ENCODE measurements at regions not wholly inside any gene's neighbourhood (a gene's known extent, or its start where the extent isn't known, plus 50 kb on each side); places are given as distances from the start of the nearest gene placed in this dataset.

GRCh38 chr18:63065172-63065571 is 254.4 kb downstream of the BCL2 start:
- Histone ChIP-seq H3K4me2 (ENCODE audit: insufficient read depth, low read length, poor library complexity, severe bottlenecking) (no peak overlapping the region), H3K4me3 (ENCODE audit: low read length in 2 of 2) (no peak overlapping the region), H2BK120ac (ENCODE audit: low read depth, low read length) (no peak overlapping the region), H3K27ac (replicated peaks; ENCODE audit: low read length) (no peak overlapping the region), H2AFZ (ENCODE audit: low read length) (peak overlapping the region; percentile 45), H3K27me3 (ENCODE audit: control insufficient read depth in 3 of 3, insufficient read depth in 3 of 3, low read depth in 1 of 3, low read length in 3 of 3) (peaks cover 0 to 11% (median 0%) of the 10 kb centered on the region in 3 experiments), H3K36me3 (replicated peaks in 1 of 2; ENCODE audit: control insufficient read depth in 2 of 2, insufficient read depth in 2 of 2, low read length in 2 of 2) (no peaks in the 10 kb centered on the region), H3K18ac (ENCODE audit: low read length) (peak overlapping the region; percentile 54), H3K14ac (ENCODE audit: low read length) (no peak overlapping the region), H4K91ac (ENCODE audit: low read depth, low read length, poor library complexity) (no peak overlapping the region), H3K23ac (ENCODE audit: low read depth, low read length, poor library complexity) (no peak overlapping the region), H3K4ac (ENCODE audit: low read length) (no peak overlapping the region), H2BK15ac (ENCODE audit: low read length) (no peak overlapping the region), H3K79me1 (ENCODE audit: low read depth, low read length) (no peaks in the 10 kb centered on the region), H2BK12ac (ENCODE audit: low read length) (no peak overlapping the region), H3K9me3 (replicated peaks in 1 of 2; ENCODE audit: control insufficient read depth in 2 of 2, insufficient read depth in 1 of 2, low read depth in 1 of 2, low read length in 2 of 2) (no peaks in the 10 kb centered on the region), H4K8ac (ENCODE audit: low read depth, low read length) (no peak overlapping the region), H3K4me1 (ENCODE audit: control insufficient read depth in 2 of 2, insufficient read depth in 1 of 2, low read depth in 1 of 2, low read length in 2 of 2) (peaks cover 0 to 2% of the 10 kb centered on the region in 2 donors), H3K9ac (ENCODE audit: low read depth, low read length, poor library complexity) (no peak overlapping the region), H2BK5ac (ENCODE audit: low read length) (no peak overlapping the region), H2AK5ac (ENCODE audit: low read depth, low read length) (no peak overlapping the region)
- no peak for DNase-seq (ENCODE audit: low spot score)
- no CpG with 5 or more reads among the region's 10 CpGs for WGBS, 2 donors (ENCODE audit: extremely low coverage in 2 of 2, insufficient read length in 2 of 2, insufficient replicate concordance in 1 of 2)

DNA sequence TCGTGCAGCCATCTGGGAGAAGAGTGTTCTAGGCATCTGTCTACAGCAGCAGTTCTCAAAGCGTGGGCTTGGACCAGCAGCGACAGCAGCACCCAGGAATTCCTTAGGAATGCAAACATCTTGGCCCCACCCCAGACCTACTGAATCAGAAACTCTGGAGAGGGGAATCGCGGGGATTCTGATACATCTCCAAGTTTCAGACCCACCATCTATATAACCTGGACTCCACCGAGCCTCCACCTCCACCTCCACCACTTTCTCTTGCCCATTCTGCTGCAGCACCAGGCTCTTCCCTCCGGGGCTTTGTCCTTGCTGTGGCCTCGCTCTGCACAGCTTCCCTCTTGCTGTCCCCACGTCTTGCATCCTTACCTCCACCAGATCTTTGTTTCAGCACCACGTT is 256.4 kb downstream of the BCL2 start:
- H2BK5ac ChIP-seq (ENCODE audit: low read length) = no peak overlapping the region
- no peak overlapping the region for H3K27ac ChIP-seq (replicated peaks; ENCODE audit: low read length)
- H2BK120ac ChIP-seq (ENCODE audit: low read depth, low read length) = no peak overlapping the region
- no peaks in the 10 kb centered on the region for H3K79me1 ChIP-seq (ENCODE audit: low read depth, low read length)
- H3K9me3 ChIP-seq (replicated peaks in 1 of 2; ENCODE audit: control insufficient read depth in 2 of 2, insufficient read depth in 1 of 2, low read depth in 1 of 2, low read length in 2 of 2) = no peaks in the 10 kb centered on the region
- H2AFZ ChIP-seq (ENCODE audit: low read length) = no peak overlapping the region
- no peak overlapping the region for H3K14ac ChIP-seq (ENCODE audit: low read length)
- no peak for DNase-seq (ENCODE audit: low spot score)
- no peak overlapping the region for H3K9ac ChIP-seq (ENCODE audit: low read depth, low read length, poor library complexity)
- H3K4me2 ChIP-seq (ENCODE audit: insufficient read depth, low read length, poor library complexity, severe bottlenecking) = no peak overlapping the region
- H3K4ac ChIP-seq (ENCODE audit: low read length) = no peak overlapping the region
- H3K18ac ChIP-seq (ENCODE audit: low read length) = no peak overlapping the region
- no peaks in the 10 kb centered on the region for H3K36me3 ChIP-seq (replicated peaks in 1 of 2; ENCODE audit: control insufficient read depth in 2 of 2, insufficient read depth in 2 of 2, low read length in 2 of 2)
- H2BK12ac ChIP-seq (ENCODE audit: low read length) = no peak overlapping the region
- H3K4me1 ChIP-seq (ENCODE audit: control insufficient read depth in 2 of 2, insufficient read depth in 1 of 2, low read depth in 1 of 2, low read length in 2 of 2) = peaks cover 0 to 2% of the 10 kb centered on the region in 2 donors
- no peak overlapping the region for H4K8ac ChIP-seq (ENCODE audit: low read depth, low read length)
- WGBS, 2 donors (ENCODE audit: extremely low coverage in 2 of 2, insufficient read length in 2 of 2, insufficient replicate concordance in 1 of 2) = no CpG with 5 or more reads among the region's 10 CpGs
- H3K27me3 ChIP-seq (ENCODE audit: control insufficient read depth in 3 of 3, insufficient read depth in 3 of 3, low read depth in 1 of 3, low read length in 3 of 3) = peaks cover 0 to 5% (median 0%) of the 10 kb centered on the region in 3 experiments
- no peak overlapping the region for H4K91ac ChIP-seq (ENCODE audit: low read depth, low read length, poor library complexity)
- H3K23ac ChIP-seq (ENCODE audit: low read depth, low read length, poor library complexity) = no peak overlapping the region
- no peak overlapping the region for H2AK5ac ChIP-seq (ENCODE audit: low read depth, low read length)
- no peak overlapping the region for H3K4me3 ChIP-seq (ENCODE audit: low read length in 2 of 2)
- H2BK15ac ChIP-seq (ENCODE audit: low read length) = no peak overlapping the region

DNA sequence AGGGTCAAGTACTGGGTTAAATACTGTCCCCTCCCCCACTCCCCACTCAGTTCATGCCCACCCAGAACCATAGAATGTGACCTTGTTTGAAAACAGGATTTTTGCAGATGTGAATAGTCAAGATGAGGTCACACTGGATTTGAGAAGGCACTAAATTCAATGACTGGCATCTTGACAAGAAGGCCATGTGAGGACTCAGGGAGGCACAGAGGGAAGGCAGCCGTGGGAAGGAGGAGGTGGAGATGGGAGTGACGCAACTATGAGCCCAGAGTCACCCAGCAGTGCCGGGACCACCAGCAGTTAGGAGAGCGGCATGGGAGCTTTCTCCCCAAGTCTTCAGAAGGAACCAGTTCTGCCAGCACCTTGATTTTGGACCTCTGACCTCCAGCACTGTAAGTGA is 257.3 kb downstream of the BCL2 start:
- H2BK12ac ChIP-seq (ENCODE audit: low read length) = no peak overlapping the region
- no peak for DNase-seq (ENCODE audit: low spot score)
- peaks cover 0 to 5% (median 0%) of the 10 kb centered on the region in 3 experiments for H3K27me3 ChIP-seq (ENCODE audit: control insufficient read depth in 3 of 3, insufficient read depth in 3 of 3, low read depth in 1 of 3, low read length in 3 of 3)
- H3K23ac ChIP-seq (ENCODE audit: low read depth, low read length, poor library complexity) = no peak overlapping the region
- no peak overlapping the region for H3K14ac ChIP-seq (ENCODE audit: low read length)
- H2BK5ac ChIP-seq (ENCODE audit: low read length) = no peak overlapping the region
- H2BK120ac ChIP-seq (ENCODE audit: low read depth, low read length) = no peak overlapping the region
- no peak overlapping the region for H2AFZ ChIP-seq (ENCODE audit: low read length)
- H3K79me1 ChIP-seq (ENCODE audit: low read depth, low read length) = no peaks in the 10 kb centered on the region
- H3K4ac ChIP-seq (ENCODE audit: low read length) = no peak overlapping the region
- H3K27ac ChIP-seq (replicated peaks; ENCODE audit: low read length) = no peak overlapping the region
- no peak overlapping the region for H3K4me2 ChIP-seq (ENCODE audit: insufficient read depth, low read length, poor library complexity, severe bottlenecking)
- peaks cover 0 to 2% of the 10 kb centered on the region in 2 donors for H3K4me1 ChIP-seq (ENCODE audit: control insufficient read depth in 2 of 2, insufficient read depth in 1 of 2, low read depth in 1 of 2, low read length in 2 of 2)
- no peak overlapping the region for H3K18ac ChIP-seq (ENCODE audit: low read length)
- H4K91ac ChIP-seq (ENCODE audit: low read depth, low read length, poor library complexity) = no peak overlapping the region
- H2BK15ac ChIP-seq (ENCODE audit: low read length) = no peak overlapping the region
- H3K9me3 ChIP-seq (replicated peaks in 1 of 2; ENCODE audit: control insufficient read depth in 2 of 2, insufficient read depth in 1 of 2, low read depth in 1 of 2, low read length in 2 of 2) = no peaks in the 10 kb centered on the region
- H3K36me3 ChIP-seq (replicated peaks in 1 of 2; ENCODE audit: control insufficient read depth in 2 of 2, insufficient read depth in 2 of 2, low read length in 2 of 2) = no peaks in the 10 kb centered on the region
- no peak overlapping the region for H4K8ac ChIP-seq (ENCODE audit: low read depth, low read length)
- WGBS, 2 donors (ENCODE audit: extremely low coverage in 2 of 2, insufficient read length in 2 of 2, insufficient replicate concordance in 1 of 2) = no CpG with 5 or more reads among the region's 4 CpGs
- H3K9ac ChIP-seq (ENCODE audit: low read depth, low read length, poor library complexity) = no peak overlapping the region
- no peak overlapping the region for H2AK5ac ChIP-seq (ENCODE audit: low read depth, low read length)
- H3K4me3 ChIP-seq (ENCODE audit: low read length in 2 of 2) = no peak overlapping the region

GRCh38 chr18:63061303-63061702 is 258.3 kb downstream of the BCL2 start:
- H2BK120ac ChIP-seq (ENCODE audit: low read depth, low read length) = no peak overlapping the region
- peaks cover 0 to 2% of the 10 kb centered on the region in 2 donors for H3K4me1 ChIP-seq (ENCODE audit: control insufficient read depth in 2 of 2, insufficient read depth in 1 of 2, low read depth in 1 of 2, low read length in 2 of 2)

More at GRCh38 chr18:63061303-63061702, 258.3 kb downstream of the BCL2 start:
- no peak overlapping the region for H2AFZ ChIP-seq (ENCODE audit: low read length)
- H3K27ac ChIP-seq (replicated peaks; ENCODE audit: low read length) = no peak overlapping the region
- H2AK5ac ChIP-seq (ENCODE audit: low read depth, low read length) = no peak overlapping the region
- no peak overlapping the region for H4K91ac ChIP-seq (ENCODE audit: low read depth, low read length, poor library complexity)
- no peak overlapping the region for H3K23ac ChIP-seq (ENCODE audit: low read depth, low read length, poor library complexity)
- H3K27me3 ChIP-seq (ENCODE audit: control insufficient read depth in 3 of 3, insufficient read depth in 3 of 3, low read depth in 1 of 3, low read length in 3 of 3) = peaks cover 0 to 5% (median 0%) of the 10 kb centered on the region in 3 experiments
- H3K4me2 ChIP-seq (ENCODE audit: insufficient read depth, low read length, poor library complexity, severe bottlenecking) = no peak overlapping the region
- no peak overlapping the region for H3K4ac ChIP-seq (ENCODE audit: low read length)
- no peaks in the 10 kb centered on the region for H3K36me3 ChIP-seq (replicated peaks in 1 of 2; ENCODE audit: control insufficient read depth in 2 of 2, insufficient read depth in 2 of 2, low read length in 2 of 2)
- H4K8ac ChIP-seq (ENCODE audit: low read depth, low read length) = no peak overlapping the region
- no peak overlapping the region for H2BK12ac ChIP-seq (ENCODE audit: low read length)
- H3K79me1 ChIP-seq (ENCODE audit: low read depth, low read length) = no peaks in the 10 kb centered on the region
- no peak overlapping the region for H3K14ac ChIP-seq (ENCODE audit: low read length)
- no peak overlapping the region for H2BK5ac ChIP-seq (ENCODE audit: low read length)
- no peak overlapping the region for H3K9ac ChIP-seq (ENCODE audit: low read depth, low read length, poor library complexity)
- peak overlapping the region; percentile 44 for H3K18ac ChIP-seq (ENCODE audit: low read length)
- no peak overlapping the region for H2BK15ac ChIP-seq (ENCODE audit: low read length)
- DNase-seq (ENCODE audit: low spot score) = no peak
- no CpG with 5 or more reads among the region's 6 CpGs for WGBS, 2 donors (ENCODE audit: extremely low coverage in 2 of 2, insufficient read length in 2 of 2, insufficient replicate concordance in 1 of 2)
- H3K4me3 ChIP-seq (ENCODE audit: low read length in 2 of 2) = no peak overlapping the region
- H3K9me3 ChIP-seq (replicated peaks in 1 of 2; ENCODE audit: control insufficient read depth in 2 of 2, insufficient read depth in 1 of 2, low read depth in 1 of 2, low read length in 2 of 2) = no peaks in the 10 kb centered on the region

Data from neuronal stem cell (in vitro differentiated cells).